ENCODE measurements at regions not wholly inside any gene's neighbourhood (a gene's known extent, or its start where the extent isn't known, plus 50 kb on each side); places are given as distances from the start of the nearest gene placed in this dataset.

- TF ChIP-seq CTCF (IDR thresholded peaks at IDR 0.05) (no peak), POLR2A (IDR thresholded peaks at IDR 0.05) (no peak)
Measured at GRCh38 chr17:5812590-5812989, 228.3 kb upstream of the NLRP1 start.
